Brain pericyte (primary cell): ENCODE measurements at regions not wholly inside any gene's neighbourhood (a gene's known extent, or its start where the extent isn't known, plus 50 kb on each side); places are given as distances from the start of the nearest gene placed in this dataset.

ENCODE experiments used
- DNase-seq: peaks from one replicate; pipeline ENCODE4 v3.0.0-alpha.2; 2012; ENCODE audit warnings: low read depth, low spot score

GRCh38 chr1:199101139-199101538 is 462.3 kb downstream of the PTPRC start:
- no peak for DNase-seq

DNA sequence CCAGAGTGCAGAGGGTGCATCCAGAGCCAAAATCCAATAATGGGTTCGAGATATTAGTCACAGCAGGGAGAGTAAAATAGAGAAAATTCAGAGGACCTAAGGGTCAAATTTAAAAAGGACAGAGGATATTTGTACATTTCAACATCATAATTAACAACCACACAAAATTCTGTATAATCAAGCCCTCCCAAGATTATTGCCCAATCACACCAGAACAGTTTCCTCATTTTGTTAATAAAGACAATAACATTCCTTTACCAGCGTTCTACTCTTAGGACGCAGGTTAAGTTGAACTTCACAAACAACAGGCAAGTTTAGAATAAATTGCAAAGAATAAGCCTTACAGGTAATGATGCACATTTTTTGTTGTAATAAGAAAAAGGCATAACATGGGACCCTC is 462.8 kb downstream of the PTPRC start:
- DNase-seq: no peak

DNA sequence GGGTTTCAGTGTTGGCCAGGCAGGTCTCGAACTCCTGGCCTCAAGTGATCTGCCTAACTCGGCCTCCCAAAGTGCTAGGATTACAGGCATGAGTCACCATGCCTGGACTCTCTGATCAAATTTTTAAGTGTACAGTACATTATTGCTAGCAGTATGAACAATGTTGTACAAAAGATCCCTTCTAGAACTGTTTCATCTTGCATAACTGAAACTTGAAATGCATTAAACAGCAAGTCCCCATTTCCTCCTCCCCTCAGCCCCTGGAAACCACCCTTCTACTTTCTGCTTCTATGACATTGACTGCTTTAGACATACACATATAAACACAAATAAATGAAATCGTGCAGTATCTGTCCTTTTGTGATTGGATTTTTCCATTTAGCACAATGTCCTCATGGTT is 463.4 kb downstream of the PTPRC start:
- no peak for DNase-seq

GRCh38 chr1:199109160-199109559 is 470.3 kb downstream of the PTPRC start:
- DNase-seq: no peak

GRCh38 chr1:199112365-199112764 is 473.5 kb downstream of the PTPRC start:
- no peak for DNase-seq

DNA sequence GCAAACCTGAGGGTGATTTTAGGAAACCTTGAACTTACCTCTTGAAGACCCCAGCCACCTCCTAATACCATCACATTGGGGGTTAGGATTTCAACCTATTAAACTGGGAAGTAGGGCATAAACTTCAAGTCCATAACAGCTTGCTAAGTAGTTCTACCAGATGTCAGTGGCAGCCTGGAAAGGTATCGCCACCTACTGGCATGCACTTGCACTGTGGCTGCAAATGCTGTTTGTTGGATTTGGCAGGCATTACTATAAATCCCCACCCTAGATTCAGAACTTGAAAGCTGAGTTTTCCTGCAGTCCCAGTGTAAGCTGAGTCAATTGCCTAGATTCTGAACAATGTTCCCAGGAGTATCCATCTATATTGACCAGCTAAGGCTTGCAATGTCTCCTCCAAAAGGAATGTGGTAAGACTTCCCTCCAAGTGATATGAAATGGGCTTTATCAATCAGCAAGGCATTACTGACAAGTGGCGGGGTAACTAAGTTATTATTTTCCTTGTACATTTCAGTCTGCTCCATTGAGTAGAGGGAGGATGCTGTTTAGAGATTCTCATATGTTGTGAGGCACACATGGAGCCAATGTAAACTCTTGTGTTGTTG is 474.5 kb downstream of the PTPRC start:
- peak; percentile 56 for DNase-seq

- DNase-seq: no peak
These were observed 477.6 kb downstream of the PTPRC start for GRCh38 chr1:199116488-199116887.

GRCh38 chr1:199121047-199121446 is 482.2 kb downstream of the PTPRC start:
- DNase-seq: no peak

DNA sequence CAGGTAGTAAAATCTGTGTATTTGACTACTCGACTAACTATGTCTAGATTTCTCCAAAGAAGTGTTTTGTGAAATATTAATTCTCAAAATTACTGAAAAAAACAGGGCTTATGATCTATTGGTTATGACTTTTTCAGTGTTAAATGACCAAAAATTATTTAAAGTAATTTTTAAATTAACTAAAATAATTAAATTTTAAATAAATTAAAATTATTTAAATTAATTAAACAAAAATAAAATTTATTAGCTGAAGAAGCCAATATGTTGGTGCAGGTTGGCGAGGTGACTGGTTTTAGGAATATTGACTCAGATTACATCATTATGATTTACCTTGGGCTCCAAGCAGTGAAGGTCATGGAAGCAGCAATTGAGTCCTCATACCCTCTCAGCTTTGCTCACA is 483.2 kb downstream of the PTPRC start:
- no peak for DNase-seq

DNA sequence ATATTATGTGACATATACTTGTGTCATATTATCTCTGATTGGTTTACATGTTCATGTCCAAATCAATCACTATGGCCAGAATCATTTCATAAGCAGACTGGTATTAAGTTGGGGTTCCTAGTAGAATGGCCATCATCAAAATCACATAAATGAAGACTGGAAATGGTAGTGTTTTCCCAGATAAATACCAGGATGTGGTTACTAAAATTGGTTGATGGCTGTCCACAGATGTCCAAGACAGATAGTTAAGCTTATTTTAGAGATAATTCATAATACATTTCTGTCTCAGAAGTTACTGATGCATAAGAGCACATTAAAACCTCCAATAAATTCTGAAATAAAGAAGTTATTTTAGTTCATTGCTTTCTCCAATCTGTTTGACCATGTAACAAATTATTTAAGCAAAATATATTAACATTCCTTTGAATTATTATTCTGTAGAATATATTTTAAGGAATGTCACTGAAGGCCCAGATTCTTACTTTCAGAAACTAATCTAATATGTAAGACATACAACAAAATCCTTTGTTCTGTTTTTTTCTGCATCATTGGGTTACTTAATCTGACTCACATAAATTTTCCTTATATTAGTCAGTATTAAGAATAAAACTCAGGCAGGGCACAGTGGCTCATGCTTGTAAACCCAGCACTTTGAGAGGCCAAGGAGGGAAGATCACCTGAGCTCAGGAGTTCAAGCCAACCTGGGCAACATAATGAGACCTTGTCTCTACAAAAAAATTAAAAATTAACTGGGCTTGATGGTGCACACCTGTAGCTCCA is 483.9 kb downstream of the PTPRC start:
- no peak for DNase-seq

GRCh38 chr1:199123615-199124014 is 484.8 kb downstream of the PTPRC start:
- DNase-seq: no peak

- no peak for DNase-seq
These were observed 485.5 kb downstream of the PTPRC start for GRCh38 chr1:199124351-199124750.

GRCh38 chr1:199129247-199129646 is 490.4 kb downstream of the PTPRC start:
- peak; percentile 2 for DNase-seq

DNA sequence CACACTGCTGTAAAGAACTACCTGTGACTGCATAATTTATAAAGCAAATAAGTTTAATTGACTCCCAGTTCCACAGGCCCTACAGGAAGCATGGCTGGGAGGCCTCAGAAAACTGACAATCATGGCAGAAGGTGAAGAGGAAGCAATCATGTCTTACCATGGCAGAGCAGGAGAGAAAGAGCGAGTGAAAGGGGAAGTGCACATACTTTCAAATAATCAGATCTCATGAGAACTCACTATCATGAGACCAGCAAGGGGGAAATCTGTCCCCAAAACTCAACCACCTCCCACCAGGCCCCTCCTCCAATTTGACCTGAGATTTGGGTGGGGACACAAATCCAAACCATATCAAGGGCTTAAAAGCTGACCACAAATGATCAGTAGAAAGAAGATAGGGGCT is 493.2 kb downstream of the PTPRC start:
- DNase-seq: no peak

- no peak for DNase-seq
These were observed 497.1 kb downstream of the PTPRC start for GRCh38 chr1:199135901-199136300.

GRCh38 chr1:199138061-199138460 is 499.2 kb downstream of the PTPRC start:
- no peak for DNase-seq

DNA sequence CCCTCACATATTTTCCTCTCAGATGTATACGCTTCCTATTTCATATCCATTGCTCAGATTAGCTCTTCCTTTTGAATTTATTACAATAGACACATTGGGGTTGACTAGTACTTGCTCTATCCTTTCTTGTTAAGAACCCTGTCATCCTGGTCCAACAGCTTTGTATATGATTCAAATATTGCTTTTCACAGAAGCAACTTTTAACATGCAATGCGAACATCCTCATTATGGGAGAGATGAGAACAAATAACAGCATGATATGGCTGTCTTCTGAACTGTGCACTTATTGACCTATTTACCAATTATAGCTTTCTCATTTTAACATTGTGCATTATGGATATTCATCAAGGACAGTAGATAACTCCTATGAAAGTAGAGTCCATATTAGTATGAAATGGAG is 510.8 kb downstream of the PTPRC start:
- no peak for DNase-seq

DNA sequence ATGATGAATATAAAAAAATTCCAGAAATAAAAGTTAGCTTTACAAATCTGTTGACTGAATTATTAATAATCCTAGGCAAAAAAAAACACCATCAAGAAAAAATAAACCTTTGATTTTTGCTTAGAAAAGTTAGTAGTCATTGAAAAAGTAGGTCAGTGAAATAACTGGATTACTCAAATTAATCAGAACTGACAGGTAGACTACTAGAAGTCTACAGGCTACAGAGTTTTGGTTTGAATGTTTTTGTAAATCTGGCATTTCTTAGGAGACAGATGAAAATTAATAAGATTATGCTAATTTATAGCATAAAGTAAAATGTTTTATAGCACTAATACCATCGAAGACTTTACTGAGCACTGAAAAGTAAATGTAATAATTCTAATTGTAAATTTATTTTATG is 511.9 kb downstream of the PTPRC start:
- no peak for DNase-seq

DNA sequence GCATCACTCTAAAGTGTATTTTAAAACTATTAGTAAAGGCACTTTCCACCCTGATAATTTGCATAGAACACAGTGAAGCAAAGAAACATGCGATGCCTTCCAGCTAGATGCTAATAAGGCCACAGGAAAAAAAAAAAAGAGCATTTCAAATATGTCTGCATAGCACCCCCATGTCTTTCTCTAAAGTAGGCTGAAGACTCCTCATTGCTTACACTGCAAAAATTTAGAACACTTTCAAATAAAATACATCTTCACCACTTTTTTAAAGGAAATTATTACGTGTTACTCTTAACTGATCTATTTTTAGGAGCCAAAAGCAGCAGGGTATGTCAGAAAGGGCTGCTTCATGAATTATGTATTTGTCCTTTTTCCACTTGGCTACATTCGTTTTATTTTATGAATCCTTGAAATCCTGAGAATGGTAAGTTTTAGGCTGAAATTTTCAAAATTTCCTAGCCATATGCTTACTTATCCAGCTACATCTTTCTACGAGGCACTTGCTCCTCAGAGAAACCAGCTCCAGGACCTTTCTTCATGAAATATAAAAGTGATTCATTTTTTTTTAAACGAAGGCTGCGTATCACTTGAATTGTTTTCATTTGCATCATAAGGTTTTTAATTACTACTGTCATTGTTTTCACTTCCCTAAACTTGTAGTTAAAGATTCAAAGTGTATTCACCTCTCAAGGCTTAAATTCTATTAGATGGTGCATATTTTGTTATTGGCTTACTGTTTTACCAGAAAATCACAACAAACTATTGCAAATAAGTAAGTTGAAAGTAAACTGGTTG is 513.0 kb downstream of the PTPRC start:
- DNase-seq: no peak

DNA sequence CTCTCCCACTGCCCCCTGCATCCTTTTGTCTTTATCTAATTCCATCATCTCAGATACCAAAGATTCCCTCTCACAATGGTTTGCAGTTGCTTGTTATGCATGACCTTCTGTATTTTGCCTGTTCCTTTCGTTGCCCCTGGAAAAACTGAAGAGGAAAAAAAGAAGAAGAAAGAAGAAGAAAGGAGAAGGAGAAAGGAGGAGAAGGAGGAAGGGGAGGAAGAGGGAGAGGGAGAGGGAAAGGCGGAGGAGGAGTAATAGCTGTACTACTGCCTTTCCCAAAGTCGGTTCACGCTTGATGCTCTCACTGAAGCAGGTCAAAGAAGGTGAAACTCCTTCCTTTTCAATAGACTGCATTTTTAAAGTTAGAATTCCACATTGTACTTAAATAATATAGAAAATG is 513.8 kb downstream of the PTPRC start:
- DNase-seq: no peak

DNA sequence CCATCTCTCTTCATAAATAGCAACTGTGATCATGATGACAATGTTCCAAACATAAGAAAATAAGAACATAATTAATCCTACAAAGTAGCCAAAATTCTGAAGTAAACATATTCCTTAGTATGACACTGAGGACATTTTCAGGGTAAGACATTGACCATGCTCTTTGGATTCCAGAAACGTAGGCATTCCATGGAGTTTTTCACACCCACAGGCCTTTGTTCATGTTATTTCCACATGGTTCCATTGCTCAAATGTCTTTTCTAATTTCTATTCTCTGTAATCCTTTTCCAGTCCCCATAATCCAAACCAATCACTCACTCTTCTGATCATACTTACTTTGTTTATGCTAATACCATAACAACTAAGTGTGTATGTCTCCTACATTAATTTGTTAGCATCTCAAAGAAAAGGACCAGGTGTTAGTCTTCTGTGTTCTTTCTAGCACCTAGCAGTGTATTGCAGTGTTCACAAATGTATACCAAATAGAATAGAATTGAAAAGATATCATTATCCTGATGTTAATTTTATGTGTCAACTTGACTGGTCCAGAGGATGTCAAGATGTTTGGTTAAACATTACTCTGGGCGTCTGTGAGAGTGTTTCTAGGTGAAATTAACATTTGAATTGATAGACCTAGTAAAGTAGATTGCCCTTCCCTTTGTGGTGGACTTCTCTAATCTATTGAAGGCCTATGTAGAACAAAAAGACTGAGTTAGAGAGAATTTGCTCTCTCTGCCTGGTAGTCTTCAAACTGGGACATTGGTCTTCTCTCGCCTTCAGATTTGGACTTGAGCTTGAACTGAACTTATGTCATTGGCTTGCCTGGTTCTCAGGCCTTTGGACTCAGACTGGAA is 516.6 kb downstream of the PTPRC start:
- no peak for DNase-seq

DNA sequence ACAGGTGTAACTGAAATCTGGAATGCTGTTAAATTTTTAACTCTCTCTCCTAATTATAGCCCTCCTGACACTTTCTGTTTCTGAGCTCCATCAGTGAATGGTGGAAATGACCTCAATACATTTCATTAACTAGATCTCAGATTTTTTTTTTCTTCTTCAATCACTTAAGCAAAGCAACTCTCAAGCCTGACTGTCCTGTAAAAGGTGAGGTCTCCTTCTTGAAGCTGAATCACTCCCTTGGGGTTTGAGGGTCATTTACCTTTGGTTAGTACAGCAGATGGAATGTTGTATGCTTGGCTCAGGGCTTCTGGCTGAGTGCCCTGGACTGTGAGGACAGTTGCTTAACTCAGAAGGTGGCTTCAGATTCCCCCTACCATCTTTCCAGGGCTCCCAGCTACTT is 518.7 kb downstream of the PTPRC start:
- no peak for DNase-seq
